OCI-LY7 (cell line): ENCODE measurements at regions not wholly inside any gene's neighbourhood (a gene's known extent, or its start where the extent isn't known, plus 50 kb on each side); places are given as distances from the start of the nearest gene placed in this dataset.

Experiments
- BruUV-seq: library from RNA; stranded (reverse); fragments of 400-500 nt; replicated peaks from 2 replicates; lab custom pipeline; 2021; lab: Mats Ljungman, UMichigan
- CTCF ChIA-PET: fragments of 300-600 bp; sonication (Branson Sonifier 250); formaldehyde crosslinking; loops from one replicate; lab custom pipeline; 2022; ENCODE audit warnings: antibody characterized with exemption; ENCODE audit not compliant: unreplicated experiment; lab: Charles Lee
- POLR2A ChIA-PET: fragments of 300-600 bp; sonication (Branson Sonifier 250); formaldehyde crosslinking; loops from one replicate; lab custom pipeline; 2022; ENCODE audit warnings: antibody characterized with exemption; lab: Charles Lee
- DNase-seq: peaks from one replicate; pipeline ENCODE4 v3.0.0-alpha.2; 2015; ENCODE audit warnings: low spot score
- H2AFZ ChIP-seq: fragments of 200-600 bp; sonication (generic), shearing (Covaris generic); 2 replicates; pipeline ENCODE4 v1.6.1; 2014; ENCODE audit warnings: mild to moderate bottlenecking, antibody characterized with exemption, low read length, moderate library complexity
- H3K27ac ChIP-seq: fragments of 200-600 bp; sonication (generic); 2 replicates; pipeline ENCODE4 v1.5.1; 2014; ENCODE audit warnings: mixed run types, low read depth, mild to moderate bottlenecking, moderate library complexity, low read length, inconsistent platforms; ENCODE audit not compliant: poor library complexity, severe bottlenecking
- H3K36me3 ChIP-seq: fragments of 200-600 bp; sonication (generic); 2 replicates; pipeline ENCODE4 v1.6.1; 2014; ENCODE audit warnings: mild to moderate bottlenecking, antibody characterized with exemption, low read length, moderate library complexity, mixed read lengths; ENCODE audit not compliant: insufficient read depth
- H3K4me1 ChIP-seq: fragments of 200-600 bp; sonication (generic); 2 replicates; pipeline ENCODE4 v1.5.1; 2014; ENCODE audit warnings: mild to moderate bottlenecking, low read length; ENCODE audit not compliant: insufficient read depth, poor library complexity, severe bottlenecking
- H3K4me2 ChIP-seq: fragments of 200-600 bp; sonication (generic); 2 replicates; pipeline ENCODE4 v1.6.1; 2014; ENCODE audit warnings: mild to moderate bottlenecking, low read length
- H3K4me3 ChIP-seq: fragments of 200-600 bp; sonication (generic); 2 replicates; pipeline ENCODE4 v1.5.1; 2014; ENCODE audit warnings: mild to moderate bottlenecking, low read depth, low read length; ENCODE audit not compliant: poor library complexity, severe bottlenecking
- H3K79me2 ChIP-seq: fragments of 200-600 bp; sonication (generic); 2 replicates; pipeline ENCODE4 v1.6.1; 2016; ENCODE audit warnings: low read depth, mild to moderate bottlenecking, low read length, moderate library complexity, mixed read lengths; ENCODE audit not compliant: insufficient read depth
- H3K9me2 ChIP-seq: fragments of 200-600 bp; sonication (generic); 2 replicates; pipeline ENCODE4 v1.6.1; 2016; ENCODE audit warnings: mild to moderate bottlenecking, low read length, mixed read lengths; ENCODE audit not compliant: insufficient read depth
- H3K9me3 ChIP-seq: fragments of 200-600 bp; sonication (generic); 2 replicates; pipeline ENCODE4 v1.6.1; 2014; ENCODE audit warnings: mild to moderate bottlenecking, mixed run types, low read length, mixed read lengths
- H4K20me1 ChIP-seq: fragments of 200-600 bp; sonication (generic); 2 replicates; pipeline ENCODE4 v1.6.1; 2014; ENCODE audit warnings: mild to moderate bottlenecking, antibody characterized with exemption, low read length, moderate library complexity, mixed read lengths; ENCODE audit not compliant: insufficient read depth
- EZH2phosphoT487 ChIP-seq: fragments of 200-600 bp; sonication (generic); IDR thresholded peaks from 2 replicates; pipeline ENCODE4 v1.6.1; 2018; ENCODE audit warnings: low read depth, borderline replicate concordance, mild to moderate bottlenecking, mixed run types, antibody characterized with exemption, low read length, moderate library complexity, mixed read lengths
- intact Hi-C: fragments of 100-400 bp; cut with micrococcal nuclease; formaldehyde crosslinking; loops from one replicate; pipeline ENCODE4 v1.10.0; 2022; ENCODE audit not compliant: unreplicated experiment
- TF ChIP-seq, protein P1 (sequence below): fragments of 200-600 bp; sonication (generic); conservative IDR thresholded peaks from 2 replicates; pipeline ENCODE4 v1.5.1; 2014; ENCODE audit warnings: mild to moderate bottlenecking, antibody characterized with exemption, low read length, moderate library complexity, mixed read lengths

GRCh38 chr2:147550995-147551731 lies 293.7 kb upstream of the ACVR2A start:
- H3K36me3 ChIP-seq = no peaks in the 10 kb centered on the region
- no TSS peak for BruUV-seq
- no peak overlapping the region for H3K27ac ChIP-seq
- no peak overlapping the region for H3K4me2 ChIP-seq
- no peaks in the 10 kb centered on the region for H3K4me1 ChIP-seq
- H3K9me2 ChIP-seq = no peaks in the 10 kb centered on the region
- no peak overlapping the region for H3K4me3 ChIP-seq
- no peak overlapping the region for H2AFZ ChIP-seq
- no peaks in the 10 kb centered on the region for H4K20me1 ChIP-seq
- DNase-seq = no peak
- no peaks in the 10 kb centered on the region for H3K9me3 ChIP-seq
- no peak for TF ChIP-seq EZH2phosphoT487
- TF ChIP-seq, protein P1, sequence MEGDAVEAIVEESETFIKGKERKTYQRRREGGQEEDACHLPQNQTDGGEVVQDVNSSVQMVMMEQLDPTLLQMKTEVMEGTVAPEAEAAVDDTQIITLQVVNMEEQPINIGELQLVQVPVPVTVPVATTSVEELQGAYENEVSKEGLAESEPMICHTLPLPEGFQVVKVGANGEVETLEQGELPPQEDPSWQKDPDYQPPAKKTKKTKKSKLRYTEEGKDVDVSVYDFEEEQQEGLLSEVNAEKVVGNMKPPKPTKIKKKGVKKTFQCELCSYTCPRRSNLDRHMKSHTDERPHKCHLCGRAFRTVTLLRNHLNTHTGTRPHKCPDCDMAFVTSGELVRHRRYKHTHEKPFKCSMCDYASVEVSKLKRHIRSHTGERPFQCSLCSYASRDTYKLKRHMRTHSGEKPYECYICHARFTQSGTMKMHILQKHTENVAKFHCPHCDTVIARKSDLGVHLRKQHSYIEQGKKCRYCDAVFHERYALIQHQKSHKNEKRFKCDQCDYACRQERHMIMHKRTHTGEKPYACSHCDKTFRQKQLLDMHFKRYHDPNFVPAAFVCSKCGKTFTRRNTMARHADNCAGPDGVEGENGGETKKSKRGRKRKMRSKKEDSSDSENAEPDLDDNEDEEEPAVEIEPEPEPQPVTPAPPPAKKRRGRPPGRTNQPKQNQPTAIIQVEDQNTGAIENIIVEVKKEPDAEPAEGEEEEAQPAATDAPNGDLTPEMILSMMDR = no peak
- POLR2A ChIA-PET = interaction anchor here (0.8 kb wide), 1 partner anchor 117 kb away, joined by 3 read pairs; no protein-coding TSS in a partner anchor
- CTCF ChIA-PET = no interaction called here
- no peaks in the 10 kb centered on the region for H3K79me2 ChIP-seq
- intact Hi-C loops = no loop called here

- intact Hi-C loops = no loop called here
- TF ChIP-seq, protein P1 = no peak
- TF ChIP-seq EZH2phosphoT487 = no peak
- Histone ChIP-seq H3K4me3 (no peak overlapping the region), H3K4me1 (no peaks in the 10 kb centered on the region), H3K9me2 (no peaks in the 10 kb centered on the region), H3K4me2 (no peak overlapping the region), H3K79me2 (no peaks in the 10 kb centered on the region), H3K9me3 (no peaks in the 10 kb centered on the region), H4K20me1 (no peaks in the 10 kb centered on the region), H3K27ac (no peak overlapping the region), H3K36me3 (no peaks in the 10 kb centered on the region), H2AFZ (no peak overlapping the region)
- ChIA-PET CTCF (no interaction called here), POLR2A (no interaction called here)
- no TSS peak for BruUV-seq
- DNase-seq = no peak
These were observed 295.8 kb upstream of the ACVR2A start for GRCh38 chr2:147549054-147549453.

DNA sequence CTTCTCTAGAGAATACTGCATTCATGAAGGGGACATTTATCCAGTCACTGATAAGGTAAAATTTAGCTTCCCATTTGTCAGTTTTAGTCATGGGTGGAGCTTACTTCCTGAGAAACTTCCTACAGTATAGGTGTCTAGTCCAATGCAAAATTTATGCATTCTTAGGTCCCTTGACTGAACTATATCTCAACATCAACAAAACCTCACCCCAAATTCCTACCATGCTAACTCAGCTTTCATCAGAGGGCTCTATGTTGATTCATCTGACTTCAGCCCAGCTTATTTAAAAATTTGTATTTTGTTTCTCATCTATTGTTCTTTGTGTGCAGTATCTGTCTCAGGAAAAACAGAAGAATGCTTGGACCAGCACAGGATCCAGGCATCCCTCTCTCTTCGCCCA lies 296.4 kb upstream of the ACVR2A start:
- H3K36me3 ChIP-seq = no peaks in the 10 kb centered on the region
- H3K9me2 ChIP-seq = no peaks in the 10 kb centered on the region
- ChIA-PET POLR2A (interaction anchor here (0.8 kb wide), 1 partner anchor 174 kb away, joined by 3 read pairs; no protein-coding TSS in a partner anchor), CTCF (no interaction called here)
- H3K4me1 ChIP-seq = no peaks in the 10 kb centered on the region
- BruUV-seq = no TSS peak
- no peak overlapping the region for H3K4me3 ChIP-seq
- no peak overlapping the region for H3K27ac ChIP-seq
- intact Hi-C loops = no loop called here
- H2AFZ ChIP-seq = no peak overlapping the region
- no peaks in the 10 kb centered on the region for H4K20me1 ChIP-seq
- no peak for DNase-seq
- no peaks in the 10 kb centered on the region for H3K9me3 ChIP-seq
- H3K4me2 ChIP-seq = no peak overlapping the region
- H3K79me2 ChIP-seq = no peaks in the 10 kb centered on the region
- no peak for TF ChIP-seq EZH2phosphoT487
- TF ChIP-seq, protein P1 = no peak
